ENCODE measurements at regions not wholly inside any gene's neighbourhood (a gene's known extent, or its start where the extent isn't known, plus 50 kb on each side); places are given as distances from the start of the nearest gene placed in this dataset.
"Not testable (repeated sequence)": the region's sequence is repeated elsewhere in the genome, so short reads cannot be mapped to it uniquely, and the experiment has no call there.

- no peak for ATAC-seq
- intact Hi-C loops (cut with DNase I) = no loop called here
- no peak for DNase-seq (ENCODE audit: low spot score)
Observed at GRCh38 chr11:122604621-122605020, 50.9 kb upstream of the UBASH3B start.

GRCh38 chr11:122601141-122602125 lies 54.1 kb upstream of the UBASH3B start:
- DNase-seq (ENCODE audit: low spot score) = no peak
- intact Hi-C loops (cut with DNase I) = no loop called here
- ATAC-seq = peak; percentile 92

- ATAC-seq = no peak
- intact Hi-C loops (cut with DNase I) = no loop called here
- DNase-seq (ENCODE audit: low spot score) = no peak
Observed at GRCh38 chr11:122600290-122600689, 55.2 kb upstream of the UBASH3B start.

- DNase-seq (ENCODE audit: low spot score) = no peak
- intact Hi-C loops (cut with DNase I) = no loop called here
- ATAC-seq = no peak
Observed at GRCh38 chr11:122599434-122599833, 56.1 kb upstream of the UBASH3B start.

GRCh38 chr11:122598971-122599370 lies 56.6 kb upstream of the UBASH3B start:
- DNase-seq (ENCODE audit: low spot score) (no peak), ATAC-seq (no peak)
- intact Hi-C loops (cut with DNase I) = no loop called here

- intact Hi-C loops (cut with DNase I) = no loop called here
- DNase-seq (ENCODE audit: low spot score) (no peak), ATAC-seq (no peak)
Observed at GRCh38 chr11:122597511-122597910, 58.0 kb upstream of the UBASH3B start.

GRCh38 chr11:122594986-122595645 lies 60.4 kb upstream of the UBASH3B start:
- DNase-seq (ENCODE audit: low spot score) = no peak
- no peak for ATAC-seq
- intact Hi-C loops (cut with DNase I) = no loop called here

- DNase-seq (ENCODE audit: low spot score) = no peak
- intact Hi-C loops (cut with DNase I) = no loop called here
- no peak for ATAC-seq
Observed at GRCh38 chr11:122593473-122594420, 61.8 kb upstream of the UBASH3B start.

GRCh38 chr11:122592641-122593040 lies 62.9 kb upstream of the UBASH3B start:
- DNase-seq (ENCODE audit: low spot score) (no peak), ATAC-seq (no peak)
- intact Hi-C loops (cut with DNase I) = no loop called here

- intact Hi-C loops (cut with DNase I) = no loop called here
- no peak for ATAC-seq
- no peak for DNase-seq (ENCODE audit: low spot score)
Observed at GRCh38 chr11:122584670-122585069, 70.9 kb upstream of the UBASH3B start.

- DNase-seq (ENCODE audit: low spot score); ATAC-seq; intact Hi-C loops (cut with DNase I): not testable (repeated sequence)
Observed at GRCh38 chr11:122580071-122580470, 75.5 kb upstream of the UBASH3B start.

GRCh38 chr11:122578171-122578825 lies 77.2 kb upstream of the UBASH3B start:
- ATAC-seq (no peak), DNase-seq (ENCODE audit: low spot score) (no peak)
- intact Hi-C loops (cut with DNase I) = no loop called here

- ATAC-seq (no peak), DNase-seq (ENCODE audit: low spot score) (no peak)
- intact Hi-C loops (cut with DNase I) = no loop called here
Observed at GRCh38 chr11:122572592-122572991, 82.9 kb upstream of the UBASH3B start.

GRCh38 chr11:122563761-122564160 lies 91.8 kb upstream of the UBASH3B start:
- DNase-seq (ENCODE audit: low spot score) (no peak), ATAC-seq (no peak)
- intact Hi-C loops (cut with DNase I) = no loop called here

- intact Hi-C loops (cut with DNase I) = no loop called here
- DNase-seq (ENCODE audit: low spot score) (no peak), ATAC-seq (no peak)
Observed at GRCh38 chr11:122559734-122560382, 95.7 kb upstream of the UBASH3B start.

- intact Hi-C loops (cut with DNase I); ATAC-seq; DNase-seq (ENCODE audit: low spot score): not testable (repeated sequence)
Observed at GRCh38 chr11:122559218-122559617, 96.3 kb upstream of the UBASH3B start.

GRCh38 chr11:122557163-122557562 lies 98.4 kb upstream of the UBASH3B start:
- DNase-seq (ENCODE audit: low spot score); intact Hi-C loops (cut with DNase I); ATAC-seq: not testable (repeated sequence)

GRCh38 chr11:122556605-122557004 lies 98.9 kb upstream of the UBASH3B start:
- ATAC-seq = peak; percentile 67
- intact Hi-C loops (cut with DNase I) = no loop called here
- no peak for DNase-seq (ENCODE audit: low spot score)

Measured in sciatic nerve (tissue), 2 donors.